ENCODE measurements at regions not wholly inside any gene's neighbourhood (a gene's known extent, or its start where the extent isn't known, plus 50 kb on each side); places are given as distances from the start of the nearest gene placed in this dataset.

GRCh38 chr20:40952136-40952535, 76.5 kb upstream of the TOP1 start:
- ATAC-seq (no peak), DNase-seq (ENCODE audit: low read depth, low spot score) (no peak)
- Histone ChIP-seq H3K4me3 (ENCODE audit: low read depth in 2 of 2, low read length in 2 of 2) (no peak overlapping the region), H3K36me3 (ENCODE audit: control insufficient read depth, insufficient read depth, low read length) (no peaks in the 10 kb centered on the region), H3K27ac (ENCODE audit: low read length) (no peak overlapping the region), H3K27me3 (ENCODE audit: control insufficient read depth, insufficient read depth, low read length) (peaks cover 13% of the 10 kb centered on the region), H3K9me3 (ENCODE audit: control insufficient read depth, insufficient read depth, low read depth, low read length) (no peaks in the 10 kb centered on the region), H3K4me1 (ENCODE audit: control insufficient read depth, insufficient read depth, low read length) (no peaks in the 10 kb centered on the region)
- TF ChIP-seq, protein P1, sequence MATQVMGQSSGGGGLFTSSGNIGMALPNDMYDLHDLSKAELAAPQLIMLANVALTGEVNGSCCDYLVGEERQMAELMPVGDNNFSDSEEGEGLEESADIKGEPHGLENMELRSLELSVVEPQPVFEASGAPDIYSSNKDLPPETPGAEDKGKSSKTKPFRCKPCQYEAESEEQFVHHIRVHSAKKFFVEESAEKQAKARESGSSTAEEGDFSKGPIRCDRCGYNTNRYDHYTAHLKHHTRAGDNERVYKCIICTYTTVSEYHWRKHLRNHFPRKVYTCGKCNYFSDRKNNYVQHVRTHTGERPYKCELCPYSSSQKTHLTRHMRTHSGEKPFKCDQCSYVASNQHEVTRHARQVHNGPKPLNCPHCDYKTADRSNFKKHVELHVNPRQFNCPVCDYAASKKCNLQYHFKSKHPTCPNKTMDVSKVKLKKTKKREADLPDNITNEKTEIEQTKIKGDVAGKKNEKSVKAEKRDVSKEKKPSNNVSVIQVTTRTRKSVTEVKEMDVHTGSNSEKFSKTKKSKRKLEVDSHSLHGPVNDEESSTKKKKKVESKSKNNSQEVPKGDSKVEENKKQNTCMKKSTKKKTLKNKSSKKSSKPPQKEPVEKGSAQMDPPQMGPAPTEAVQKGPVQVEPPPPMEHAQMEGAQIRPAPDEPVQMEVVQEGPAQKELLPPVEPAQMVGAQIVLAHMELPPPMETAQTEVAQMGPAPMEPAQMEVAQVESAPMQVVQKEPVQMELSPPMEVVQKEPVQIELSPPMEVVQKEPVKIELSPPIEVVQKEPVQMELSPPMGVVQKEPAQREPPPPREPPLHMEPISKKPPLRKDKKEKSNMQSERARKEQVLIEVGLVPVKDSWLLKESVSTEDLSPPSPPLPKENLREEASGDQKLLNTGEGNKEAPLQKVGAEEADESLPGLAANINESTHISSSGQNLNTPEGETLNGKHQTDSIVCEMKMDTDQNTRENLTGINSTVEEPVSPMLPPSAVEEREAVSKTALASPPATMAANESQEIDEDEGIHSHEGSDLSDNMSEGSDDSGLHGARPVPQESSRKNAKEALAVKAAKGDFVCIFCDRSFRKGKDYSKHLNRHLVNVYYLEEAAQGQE (IDR thresholded peaks at IDR 0.05; ENCODE audit: insufficient read depth in 1 of 2, low read depth in 2 of 2, low read length in 1 of 2), result no peak
- TF ChIP-seq TCF7L2 (IDR thresholded peaks at IDR 0.05; ENCODE audit: low read depth, low read length) (no peak), CTCF (IDR thresholded peaks at IDR 0.05) (no peak), SIN3A (IDR thresholded peaks at IDR 0.05; ENCODE audit: borderline replicate concordance, insufficient read depth, low read depth, low read length) (no peak), POLR2AphosphoS5 (IDR thresholded peaks at IDR 0.05; ENCODE audit: low read depth, low read length) (no peak)
- ChIA-PET CTCF (no interaction called here), POLR2A (no interaction called here)
- in situ Hi-C loops (cut with HindIII; ENCODE audit: low pct_unique_long_range_greater_than_20kb, low sequenced_read_pairs), result no loop called here
- intact Hi-C loops (cut with micrococcal nuclease; ENCODE audit: unreplicated experiment), result no loop called here
- no TSS peak for BruUV-seq (replicated peaks)

- ChIA-PET CTCF (no interaction called here), POLR2A (no interaction called here)
- no TSS peak for BruUV-seq (replicated peaks)
- in situ Hi-C loops (cut with HindIII; ENCODE audit: low pct_unique_long_range_greater_than_20kb, low sequenced_read_pairs), result no loop called here
- no peaks in the 10 kb centered on the region for H3K36me3 ChIP-seq (ENCODE audit: control insufficient read depth, insufficient read depth, low read length)
- ATAC-seq, result no peak
- no peak overlapping the region for H3K4me3 ChIP-seq (ENCODE audit: low read depth in 2 of 2, low read length in 2 of 2)
- no peaks in the 10 kb centered on the region for H3K4me1 ChIP-seq (ENCODE audit: control insufficient read depth, insufficient read depth, low read length)
- no peak overlapping the region for H3K27ac ChIP-seq (ENCODE audit: low read length)
- TF ChIP-seq POLR2AphosphoS5 (IDR thresholded peaks at IDR 0.05; ENCODE audit: low read depth, low read length) (no peak), SIN3A (IDR thresholded peaks at IDR 0.05; ENCODE audit: borderline replicate concordance, insufficient read depth, low read depth, low read length) (no peak), TCF7L2 (IDR thresholded peaks at IDR 0.05; ENCODE audit: low read depth, low read length) (no peak), CTCF (IDR thresholded peaks at IDR 0.05) (no peak)
- TF ChIP-seq, protein P1 (IDR thresholded peaks at IDR 0.05; ENCODE audit: insufficient read depth in 1 of 2, low read depth in 2 of 2, low read length in 1 of 2), result no peak
- H3K27me3 ChIP-seq (ENCODE audit: control insufficient read depth, insufficient read depth, low read length), result peaks cover 10% of the 10 kb centered on the region
- intact Hi-C loops (cut with micrococcal nuclease; ENCODE audit: unreplicated experiment), result no loop called here
- no peak for DNase-seq (ENCODE audit: low read depth, low spot score)
- H3K9me3 ChIP-seq (ENCODE audit: control insufficient read depth, insufficient read depth, low read depth, low read length), result no peaks in the 10 kb centered on the region
Measured at GRCh38 chr20:40953416-40953815, 75.2 kb upstream of the TOP1 start.

All from Panc1 (cell line).